Fibroblast of lung (primary cell): ENCODE measurements at regions not wholly inside any gene's neighbourhood (a gene's known extent, or its start where the extent isn't known, plus 50 kb on each side); places are given as distances from the start of the nearest gene placed in this dataset.

Experiments
- EZH2 ChIP-seq: IDR thresholded peaks from 2 replicates; pipeline ENCODE4 v1.5.1; 2012; ENCODE audit warnings: low read length, control low read depth, mild to moderate bottlenecking; ENCODE audit errors: missing control alignments
- TF ChIP-seq, protein P1 (sequence below), 2 donors: IDR thresholded peaks in 1 of 2; conservative IDR thresholded peaks in 1 of 2; 1 replicate in 1 of 2; 2 replicates in 1 of 2; pipeline ENCODE4 v1.5.1; 2011 to 2012; ENCODE audit warnings: low read length in 2 of 2, control low read depth in 1 of 2, inconsistent platforms in 1 of 2, low read depth in 1 of 2, mild to moderate bottlenecking in 1 of 2

DNA sequence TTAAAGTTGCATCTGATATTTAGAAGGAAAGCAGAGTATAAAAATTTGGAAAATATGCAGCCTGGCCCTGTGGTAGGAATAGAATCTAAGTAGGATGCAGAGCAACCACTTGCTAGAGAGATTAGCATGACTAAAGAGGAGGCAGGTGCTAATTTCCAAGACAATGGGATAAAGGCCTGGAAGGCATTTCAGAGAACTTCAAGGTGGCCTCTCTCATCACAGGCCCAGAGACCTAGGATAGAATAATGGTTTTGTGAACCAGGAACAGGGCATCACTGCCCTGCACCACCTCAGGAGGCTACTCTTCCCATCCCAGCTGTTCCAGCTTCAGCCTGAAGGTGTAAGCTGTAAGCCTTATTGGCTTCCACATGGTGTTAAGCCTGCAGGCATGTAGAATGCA is 621.7 kb upstream of the HS3ST1 start:
- TF ChIP-seq, protein P1, sequence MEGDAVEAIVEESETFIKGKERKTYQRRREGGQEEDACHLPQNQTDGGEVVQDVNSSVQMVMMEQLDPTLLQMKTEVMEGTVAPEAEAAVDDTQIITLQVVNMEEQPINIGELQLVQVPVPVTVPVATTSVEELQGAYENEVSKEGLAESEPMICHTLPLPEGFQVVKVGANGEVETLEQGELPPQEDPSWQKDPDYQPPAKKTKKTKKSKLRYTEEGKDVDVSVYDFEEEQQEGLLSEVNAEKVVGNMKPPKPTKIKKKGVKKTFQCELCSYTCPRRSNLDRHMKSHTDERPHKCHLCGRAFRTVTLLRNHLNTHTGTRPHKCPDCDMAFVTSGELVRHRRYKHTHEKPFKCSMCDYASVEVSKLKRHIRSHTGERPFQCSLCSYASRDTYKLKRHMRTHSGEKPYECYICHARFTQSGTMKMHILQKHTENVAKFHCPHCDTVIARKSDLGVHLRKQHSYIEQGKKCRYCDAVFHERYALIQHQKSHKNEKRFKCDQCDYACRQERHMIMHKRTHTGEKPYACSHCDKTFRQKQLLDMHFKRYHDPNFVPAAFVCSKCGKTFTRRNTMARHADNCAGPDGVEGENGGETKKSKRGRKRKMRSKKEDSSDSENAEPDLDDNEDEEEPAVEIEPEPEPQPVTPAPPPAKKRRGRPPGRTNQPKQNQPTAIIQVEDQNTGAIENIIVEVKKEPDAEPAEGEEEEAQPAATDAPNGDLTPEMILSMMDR (conservative IDR thresholded peaks at IDR 0.05 in 1 of 2, IDR thresholded peaks at IDR 0.05 in 1 of 2; ENCODE audit: low read depth in 1 of 2, low read length in 2 of 2) = no peak
- no peak for TF ChIP-seq EZH2
